HG02840 (cell line): ENCODE measurements at regions not wholly inside any gene's neighbourhood (a gene's known extent, or its start where the extent isn't known, plus 50 kb on each side); places are given as distances from the start of the nearest gene placed in this dataset.

Experiments
- ATAC-seq: cut with Tn5 transposase; IDR thresholded peaks from one replicate; pipeline ENCODE4 v1.9.1; 2021; ENCODE audit warnings: mild to moderate bottlenecking, moderate library complexity, moderate number of reproducible peaks; ENCODE audit not compliant: unreplicated experiment, low FRiP score

- no peak for ATAC-seq
Observed at GRCh38 chr1:72620453-72620852, 338.1 kb upstream of the NEGR1 start.

DNA sequence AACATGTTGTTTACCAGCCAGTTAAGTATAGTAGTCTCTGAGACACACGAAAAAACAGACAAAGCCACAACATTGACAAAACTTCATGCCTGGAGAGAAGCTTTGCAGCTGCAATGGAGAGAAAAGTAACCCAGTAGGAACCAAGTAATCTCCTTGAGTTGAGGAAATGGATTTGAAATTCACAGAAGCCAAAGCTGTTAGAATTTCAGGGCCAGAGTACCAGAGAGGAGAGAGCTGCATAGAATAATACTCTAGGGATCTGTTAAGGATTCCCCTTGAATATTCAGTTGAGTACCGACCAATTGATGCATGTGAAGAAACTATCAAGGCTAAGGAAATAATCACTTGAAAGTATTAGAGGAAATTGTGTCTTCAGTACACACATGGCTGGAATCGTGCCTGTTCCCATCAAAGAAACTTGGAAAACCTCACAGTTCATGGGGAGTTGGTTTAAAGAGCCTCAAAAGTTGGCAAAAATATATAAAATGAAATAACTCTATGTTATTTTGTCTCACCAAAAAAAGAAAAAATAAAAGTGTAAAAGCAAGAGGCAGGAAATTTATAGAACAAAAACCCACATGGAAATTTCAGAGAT is 324.0 kb upstream of the NEGR1 start:
- ATAC-seq, result no peak

DNA sequence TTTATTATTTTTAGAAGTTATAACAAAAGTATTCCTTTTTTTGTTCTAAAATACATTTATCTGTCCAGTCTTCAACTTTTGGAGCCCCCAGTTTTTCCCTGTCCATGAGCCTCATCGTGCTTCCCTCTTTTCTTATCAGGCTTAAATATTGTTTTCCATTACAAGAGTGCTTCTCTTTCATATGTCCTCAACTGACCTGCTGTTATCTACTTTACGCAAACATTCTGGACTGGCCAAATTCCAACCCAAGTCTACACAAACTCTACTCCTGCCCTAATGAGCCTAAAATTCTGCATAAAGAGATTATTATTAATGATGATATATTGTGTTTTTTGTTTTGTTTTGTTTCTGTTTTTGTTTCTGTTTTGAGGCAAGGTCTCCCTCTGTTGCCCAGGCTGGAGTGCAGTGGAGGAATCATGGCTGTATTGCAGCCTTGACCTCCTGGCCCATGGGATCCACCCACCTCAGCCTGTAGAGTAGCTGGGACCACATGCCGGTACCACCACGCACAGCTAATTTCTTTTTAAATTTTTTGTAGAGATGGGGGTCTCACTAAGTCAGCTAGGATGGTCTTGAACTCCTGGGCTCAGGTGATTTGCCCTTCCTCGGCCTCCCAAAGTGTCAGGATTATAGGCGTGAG is 318.8 kb upstream of the NEGR1 start:
- no peak for ATAC-seq

DNA sequence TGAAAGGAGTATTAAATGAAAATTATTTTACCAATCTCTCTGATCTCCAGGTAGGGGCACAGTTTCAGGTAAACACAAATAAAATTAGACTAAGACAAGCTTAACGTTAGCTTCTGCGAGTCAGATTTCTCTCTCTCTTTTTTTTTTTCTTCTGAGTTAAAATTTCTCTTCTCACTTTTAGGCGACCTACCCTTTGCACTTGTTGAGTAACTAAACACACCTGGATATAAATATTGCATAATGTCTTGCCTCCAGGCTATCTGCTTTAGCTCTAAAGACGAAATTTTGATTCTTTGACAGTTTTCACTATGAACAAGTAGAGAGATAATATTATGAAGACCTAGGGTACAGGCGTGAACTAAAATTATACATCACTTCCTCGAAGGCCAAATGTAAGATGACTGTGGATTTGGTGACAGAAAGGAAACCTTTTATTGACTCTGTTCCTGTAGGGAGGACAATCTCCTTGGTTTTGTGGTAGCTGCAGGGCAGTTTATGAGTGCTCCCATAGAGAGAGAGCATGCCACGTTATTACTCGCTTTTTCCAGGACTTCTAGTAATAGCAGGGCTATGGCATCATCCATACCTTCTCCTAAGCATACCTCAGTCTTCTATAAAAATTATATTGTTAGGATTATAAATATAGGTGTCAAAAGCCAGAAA is 303.8 kb upstream of the NEGR1 start:
- no peak for ATAC-seq

DNA sequence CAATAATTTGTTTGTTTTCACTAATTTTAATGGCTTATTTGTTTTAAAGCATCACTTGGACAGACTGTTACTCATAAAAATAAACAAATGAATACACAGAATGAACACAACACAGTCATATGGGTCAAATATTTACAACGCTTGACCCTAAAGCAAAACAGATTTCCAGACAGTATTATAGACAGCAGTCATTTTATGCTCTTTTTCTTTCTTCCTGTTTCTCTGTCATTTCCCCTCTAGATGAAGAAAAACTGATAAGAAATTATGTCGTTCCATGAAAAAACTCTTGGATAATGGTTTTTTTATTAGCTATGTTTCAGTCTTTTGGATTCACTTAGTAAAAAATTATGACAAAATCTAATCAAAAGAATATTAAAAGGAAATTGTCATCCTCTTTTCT is 297.3 kb upstream of the NEGR1 start:
- ATAC-seq, result no peak

DNA sequence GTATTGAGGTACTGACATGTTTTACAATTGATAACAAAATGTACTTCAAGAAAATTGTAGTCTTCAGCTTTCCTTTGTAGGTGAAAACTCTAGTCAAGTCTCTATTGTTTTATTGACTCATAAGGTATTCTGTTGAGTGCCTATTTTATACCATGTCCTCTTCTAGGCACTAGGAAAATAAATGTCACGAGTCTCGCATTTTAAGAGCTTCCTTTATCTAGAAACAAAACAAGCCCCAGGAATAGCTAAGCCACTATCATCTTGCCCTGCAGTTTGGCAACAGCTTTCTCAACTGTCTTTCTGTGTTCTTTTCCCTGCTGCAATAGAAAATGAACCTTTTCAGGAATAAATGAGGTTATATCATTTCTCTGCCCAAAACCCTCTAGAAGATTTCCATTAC is 288.5 kb upstream of the NEGR1 start:
- no peak for ATAC-seq

DNA sequence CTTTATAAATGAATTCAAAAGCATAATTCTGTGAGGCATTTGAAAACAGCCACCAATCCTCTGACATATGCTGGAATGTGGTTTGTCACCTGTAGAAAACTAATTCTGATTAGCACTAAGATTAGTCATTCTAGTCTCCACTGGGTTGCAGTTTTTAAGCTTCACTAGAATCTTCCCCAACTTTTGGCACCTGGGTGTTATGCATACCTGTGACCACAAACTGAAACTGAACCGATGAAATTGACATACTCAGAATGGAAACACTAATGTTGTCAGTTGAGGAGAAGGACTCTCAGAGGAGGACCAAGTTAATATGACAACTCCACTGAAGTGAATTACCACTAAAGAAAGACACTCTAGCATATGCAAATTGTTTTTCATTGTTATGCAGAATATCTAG is 285.8 kb upstream of the NEGR1 start:
- ATAC-seq, result no peak

DNA sequence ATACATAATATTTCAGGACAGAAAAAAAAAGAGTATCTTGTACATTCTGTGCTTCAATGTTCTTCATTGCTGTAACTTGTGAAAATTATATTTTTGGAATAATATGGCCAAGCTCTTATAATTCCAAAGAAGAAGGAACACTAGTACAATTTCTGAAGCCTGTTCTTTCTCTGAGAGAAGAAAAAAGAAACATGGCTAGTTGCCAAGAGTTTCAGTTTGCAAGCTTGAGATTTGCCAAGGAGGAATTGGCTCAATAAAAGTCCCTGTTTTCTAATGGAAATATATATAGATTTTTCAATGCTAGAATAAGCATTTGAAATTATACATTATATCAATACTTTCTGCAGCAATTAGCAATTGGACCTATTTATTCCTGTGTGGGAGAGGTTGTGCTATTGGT is 285.2 kb upstream of the NEGR1 start:
- no peak for ATAC-seq

DNA sequence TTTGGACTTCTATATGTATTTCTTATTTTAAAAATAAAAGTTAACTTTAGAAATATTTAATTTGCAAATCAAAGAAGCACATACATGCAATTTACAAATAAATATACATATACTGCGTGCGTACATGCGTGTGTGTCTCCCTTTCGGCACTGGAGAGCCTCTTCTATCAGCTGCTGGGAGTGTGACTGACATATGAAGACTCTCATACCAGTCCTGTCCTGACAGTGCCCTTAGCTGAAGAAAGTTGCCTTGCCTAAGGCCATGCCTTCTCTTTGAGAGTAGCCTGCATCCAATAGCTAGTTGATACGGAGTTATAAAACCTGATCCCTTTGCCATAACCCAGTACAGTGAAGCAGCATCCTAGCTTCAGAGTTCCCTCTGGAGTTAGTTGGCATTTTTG is 282.4 kb upstream of the NEGR1 start:
- no peak for ATAC-seq

- ATAC-seq, result no peak
Observed at GRCh38 chr1:72557446-72558049, 275.2 kb upstream of the NEGR1 start.

- ATAC-seq, result no peak
Observed at GRCh38 chr1:72547412-72547811, 265.1 kb upstream of the NEGR1 start.

DNA sequence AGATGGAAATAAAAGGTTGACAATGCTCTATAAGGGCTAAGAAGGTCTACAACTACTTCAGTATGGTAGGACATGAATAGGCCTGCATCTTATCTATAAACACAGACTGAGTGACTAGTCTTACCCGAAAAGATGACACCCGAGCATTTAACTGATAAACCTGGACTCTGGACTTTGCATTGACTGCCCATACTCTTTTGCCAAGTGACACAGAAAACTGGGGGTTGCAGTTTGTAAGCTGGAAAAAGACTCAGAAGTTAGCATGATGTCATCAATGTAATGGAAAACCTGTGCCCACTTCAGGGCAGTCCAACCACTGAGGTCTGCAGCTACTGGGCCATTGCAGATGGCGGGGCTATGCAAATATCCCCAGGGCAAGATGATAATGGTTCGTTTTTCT is 258.3 kb upstream of the NEGR1 start:
- no peak for ATAC-seq

DNA sequence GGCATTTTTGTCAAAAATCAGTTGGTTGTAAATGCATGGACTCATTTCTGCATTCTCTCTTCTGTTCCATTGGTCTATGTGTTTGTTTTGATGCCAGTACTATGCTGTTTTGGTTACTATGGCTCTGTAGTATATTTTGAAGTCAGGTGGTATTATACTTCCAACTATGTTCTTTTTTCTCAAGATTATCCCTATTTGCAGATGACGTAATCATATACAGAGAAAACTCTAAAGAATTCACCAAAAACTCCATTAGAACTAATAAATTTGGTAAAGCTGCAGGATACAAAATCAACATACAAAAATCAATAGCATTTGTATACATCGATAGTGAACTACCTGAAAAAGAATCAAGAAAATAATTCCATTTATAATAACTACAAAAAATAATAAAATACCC is 253.1 kb upstream of the NEGR1 start:
- no peak for ATAC-seq

GRCh38 chr1:72530646-72531045 is 248.3 kb upstream of the NEGR1 start:
- ATAC-seq, result no peak

GRCh38 chr1:72526926-72527325 is 244.6 kb upstream of the NEGR1 start:
- no peak for ATAC-seq

- ATAC-seq, result no peak
Observed at GRCh38 chr1:72524021-72524420, 241.7 kb upstream of the NEGR1 start.

- ATAC-seq, result no peak
Observed at GRCh38 chr1:72521659-72522058, 239.3 kb upstream of the NEGR1 start.

DNA sequence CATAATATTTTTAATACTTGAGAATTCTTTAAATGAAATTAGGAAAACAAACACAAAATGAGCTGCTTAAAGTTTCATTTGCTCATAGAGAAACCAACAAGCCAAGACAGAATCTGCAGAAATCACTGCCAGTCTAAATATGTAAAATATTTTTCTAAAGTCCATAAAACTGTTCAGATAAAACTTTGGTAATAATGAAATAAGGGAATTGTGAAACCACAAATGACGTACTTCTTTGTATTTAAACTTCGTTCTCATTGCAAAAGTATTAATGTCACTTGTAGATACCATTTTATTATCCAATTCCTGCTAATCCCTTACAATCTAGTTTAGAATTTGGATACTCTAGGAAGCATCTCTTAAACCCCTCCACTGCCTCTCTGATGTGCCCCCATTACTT is 234.5 kb upstream of the NEGR1 start:
- ATAC-seq, result no peak

GRCh38 chr1:72516264-72516663 is 233.9 kb upstream of the NEGR1 start:
- no peak for ATAC-seq

DNA sequence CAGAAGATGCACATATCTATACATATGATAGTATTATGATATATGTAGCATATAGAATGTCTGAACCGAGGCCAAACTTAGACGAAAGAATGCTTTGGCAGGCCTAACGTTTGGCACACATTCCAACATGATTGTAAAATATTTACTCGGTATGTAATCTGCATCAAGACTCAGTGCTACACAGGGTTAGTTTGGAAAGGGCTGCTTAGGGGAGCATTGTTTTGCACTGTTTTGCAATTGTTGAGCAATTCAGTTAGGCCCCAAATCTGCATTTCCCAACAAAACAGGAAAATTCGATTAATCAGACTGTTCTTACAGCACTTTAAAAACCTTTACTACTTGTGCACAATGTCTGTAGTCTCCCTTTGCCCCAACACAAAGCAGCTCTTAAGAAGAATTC is 216.0 kb upstream of the NEGR1 start:
- no peak for ATAC-seq

DNA sequence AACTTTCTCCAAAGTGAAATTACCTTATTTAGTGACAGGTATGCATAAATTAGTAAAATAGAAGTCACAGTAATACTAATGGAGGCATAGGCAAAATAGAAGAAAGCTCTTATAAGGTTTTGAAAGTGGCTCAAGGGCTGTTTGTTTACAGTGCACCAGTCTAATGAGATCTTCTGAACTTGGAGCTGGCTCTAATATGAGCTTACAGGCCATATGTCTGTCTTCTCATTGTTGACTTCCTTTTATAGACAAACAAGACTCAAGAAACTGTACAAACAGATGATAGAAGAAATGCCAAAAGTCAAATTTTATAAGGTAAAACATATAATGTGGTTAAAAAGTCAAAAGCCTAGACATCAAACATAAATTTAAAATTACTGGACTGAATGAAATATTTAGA is 207.5 kb upstream of the NEGR1 start:
- no peak for ATAC-seq

- ATAC-seq, result no peak
Observed at GRCh38 chr1:72485801-72486200, 203.5 kb upstream of the NEGR1 start.
